ENCODE measurements at regions not wholly inside any gene's neighbourhood (a gene's known extent, or its start where the extent isn't known, plus 50 kb on each side); places are given as distances from the start of the nearest gene placed in this dataset.
"Not testable (repeated sequence)": the region's sequence is repeated elsewhere in the genome, so short reads cannot be mapped to it uniquely, and the experiment has no call there.

GRCh38 chr2:8312861-8313830 is 368.7 kb upstream of the ID2 start:
- no peak for DNase-seq (ENCODE audit: low read depth)

- no peak for DNase-seq (ENCODE audit: low read depth)
These were observed 367.8 kb upstream of the ID2 start for GRCh38 chr2:8314063-8314462.

DNA sequence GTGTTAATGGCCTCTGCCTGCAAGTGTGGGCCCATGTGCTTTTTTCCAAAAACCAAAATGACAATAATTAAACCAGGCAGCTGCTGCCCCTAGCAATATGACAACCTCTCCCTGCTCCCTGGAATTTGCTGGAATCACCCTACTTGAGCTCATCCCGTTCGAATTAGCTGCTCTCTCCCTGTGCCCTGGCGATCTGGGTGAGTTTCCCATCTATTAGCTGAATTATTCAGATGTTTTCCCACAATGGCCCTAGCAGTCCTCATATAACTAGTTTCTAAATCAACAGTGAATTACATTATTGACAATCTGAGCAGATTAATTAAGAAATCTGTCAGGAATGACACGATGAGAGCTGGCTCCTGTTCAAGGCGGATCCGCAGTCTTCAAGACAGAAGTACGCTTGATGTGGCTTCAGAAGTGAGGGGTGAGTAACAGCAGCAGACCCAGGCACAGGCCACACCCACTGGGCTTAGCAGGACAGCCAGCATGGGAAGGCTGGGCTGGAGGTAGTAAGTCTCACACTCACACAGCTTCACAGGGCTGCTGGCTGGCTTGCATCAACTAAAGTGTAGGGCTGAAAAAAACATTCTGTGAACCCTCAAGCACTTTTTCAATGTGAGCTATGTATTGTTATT is 366.2 kb upstream of the ID2 start:
- no peak for DNase-seq (ENCODE audit: low read depth)

DNA sequence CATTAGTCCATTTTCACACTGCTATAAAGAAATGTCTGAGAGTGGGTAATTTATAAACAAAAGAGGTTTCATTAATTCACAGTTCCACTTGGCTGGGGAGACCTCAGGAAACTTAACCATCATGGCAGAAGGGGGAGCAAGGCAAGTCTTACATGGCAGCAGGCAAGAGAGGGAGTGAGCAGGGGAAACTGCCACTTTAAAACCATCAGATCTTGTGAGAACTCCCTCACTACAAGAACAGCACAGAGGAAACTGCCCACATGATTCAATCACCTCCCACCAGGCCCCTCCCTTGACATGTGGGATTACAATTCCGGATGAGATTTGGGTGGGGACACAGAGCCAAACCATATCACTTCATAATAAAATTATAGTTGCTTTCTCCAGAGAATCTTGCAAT is 365.5 kb upstream of the ID2 start:
- no peak for DNase-seq (ENCODE audit: low read depth)

DNA sequence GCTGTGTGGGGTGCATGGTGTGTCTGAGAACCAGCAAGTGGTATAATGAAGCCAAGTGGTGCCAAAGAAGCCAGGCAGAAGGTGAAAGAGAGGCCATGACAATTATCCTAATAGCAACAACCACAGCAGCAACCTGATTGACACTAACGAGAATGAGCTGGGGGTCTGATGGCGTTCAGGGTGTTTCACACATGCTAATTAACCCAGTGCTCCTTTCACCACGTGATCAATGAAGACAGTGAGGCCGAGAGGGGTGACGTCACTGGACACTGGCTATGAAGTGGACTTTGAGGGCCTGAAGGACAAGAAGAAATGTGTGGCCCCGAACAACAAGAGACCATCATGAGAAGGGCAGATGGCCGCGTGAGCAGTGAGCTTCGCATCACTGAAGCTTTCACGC is 364.4 kb upstream of the ID2 start:
- no peak for DNase-seq (ENCODE audit: low read depth)

GRCh38 chr2:8319219-8319618 is 362.6 kb upstream of the ID2 start:
- no peak for DNase-seq (ENCODE audit: low read depth)

- no peak for DNase-seq (ENCODE audit: low read depth)
These were observed 361.4 kb upstream of the ID2 start for GRCh38 chr2:8320311-8321066.

DNA sequence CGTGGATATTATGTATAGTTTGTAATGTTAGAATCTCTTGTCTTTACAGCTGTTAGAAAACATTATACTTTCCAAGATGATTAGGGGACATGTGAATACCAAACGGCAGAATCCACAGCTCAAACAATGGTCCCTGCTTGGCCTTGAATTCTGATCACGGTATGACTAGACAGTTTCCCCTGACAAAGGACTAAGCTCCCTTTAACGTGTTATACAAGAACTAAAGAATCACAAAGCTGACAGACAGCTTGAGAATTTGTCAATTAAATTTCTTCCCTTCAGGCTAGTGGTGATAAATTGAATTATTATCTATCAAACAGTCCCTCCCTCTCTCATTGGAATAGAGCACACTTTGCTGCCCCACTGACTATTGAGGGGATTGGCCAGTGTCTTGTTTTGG is 359.2 kb upstream of the ID2 start:
- no peak for DNase-seq (ENCODE audit: low read depth)

DNA sequence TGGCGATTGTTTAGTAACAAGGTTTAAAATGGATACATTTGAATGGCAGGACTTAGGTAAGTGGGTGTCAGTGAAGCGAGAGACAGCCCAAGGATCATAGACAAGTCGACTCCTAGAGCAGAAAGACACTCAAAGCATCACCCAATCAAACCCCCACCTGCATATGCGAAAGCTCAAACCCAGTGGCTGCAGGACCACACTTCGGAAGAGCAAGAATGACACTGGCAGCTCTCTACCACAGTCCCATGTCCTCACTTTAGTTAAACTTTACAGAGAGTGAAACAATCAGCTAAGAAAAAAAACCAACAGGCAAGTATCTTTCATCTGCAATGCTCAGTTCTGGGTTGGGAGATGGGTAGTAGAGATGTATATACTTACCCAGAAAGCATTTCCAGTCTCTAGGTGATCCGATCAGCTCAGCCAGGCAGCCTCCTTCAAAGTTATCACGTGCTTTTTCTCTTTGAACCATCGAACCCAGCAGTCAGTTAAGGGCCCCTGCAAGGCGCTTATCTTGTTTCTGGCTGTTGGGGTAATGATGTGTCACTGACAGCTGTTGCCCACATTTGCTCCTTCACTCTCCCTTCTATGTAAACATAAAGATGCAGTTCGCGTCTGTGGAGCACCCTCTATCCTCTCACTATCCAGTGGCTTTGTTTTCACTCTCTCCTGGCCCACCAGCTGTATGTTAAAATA is 357.5 kb upstream of the ID2 start:
- no peak for DNase-seq (ENCODE audit: low read depth)

- DNase-seq (ENCODE audit: low read depth): no peak
These were observed 357.0 kb upstream of the ID2 start for GRCh38 chr2:8324901-8325300.

DNA sequence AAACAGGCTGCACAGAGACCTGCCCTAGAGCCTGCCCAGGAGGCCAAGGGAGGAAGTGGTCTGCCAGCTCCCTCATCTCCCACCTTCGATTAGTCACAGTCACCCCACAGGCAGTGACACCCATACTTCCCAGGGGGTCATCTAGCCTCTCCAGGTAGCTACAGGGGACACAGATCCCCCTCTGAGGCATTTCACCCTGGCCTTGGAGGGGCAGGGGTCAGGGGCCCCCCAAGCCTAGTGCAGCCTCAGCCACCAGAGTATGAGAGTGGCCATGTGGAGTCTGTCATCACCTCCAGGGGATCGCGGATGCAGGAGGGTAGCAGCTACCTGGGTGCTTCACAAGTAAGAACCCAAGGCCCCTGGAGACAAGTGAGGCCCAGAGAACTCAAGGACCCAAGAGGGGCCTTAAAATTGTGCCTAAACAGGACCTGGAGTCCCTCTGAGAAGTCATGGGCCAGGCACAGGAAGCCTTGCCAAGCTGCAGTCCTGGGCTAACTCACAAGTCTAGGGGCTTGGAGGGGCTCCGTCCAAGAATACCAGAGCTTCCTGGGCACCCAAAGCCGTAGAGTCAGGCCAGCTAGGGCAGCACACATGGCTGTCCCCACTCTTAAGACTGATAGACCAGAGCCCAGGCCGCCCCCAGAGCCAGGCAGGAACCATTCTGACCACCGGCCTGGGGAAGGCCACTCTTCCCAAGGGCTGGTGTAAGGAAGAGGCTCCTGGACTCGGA is 354.3 kb upstream of the ID2 start:
- DNase-seq (ENCODE audit: low read depth): no peak

- DNase-seq (ENCODE audit: low read depth): no peak
These were observed 353.6 kb upstream of the ID2 start for GRCh38 chr2:8328217-8328616.

DNA sequence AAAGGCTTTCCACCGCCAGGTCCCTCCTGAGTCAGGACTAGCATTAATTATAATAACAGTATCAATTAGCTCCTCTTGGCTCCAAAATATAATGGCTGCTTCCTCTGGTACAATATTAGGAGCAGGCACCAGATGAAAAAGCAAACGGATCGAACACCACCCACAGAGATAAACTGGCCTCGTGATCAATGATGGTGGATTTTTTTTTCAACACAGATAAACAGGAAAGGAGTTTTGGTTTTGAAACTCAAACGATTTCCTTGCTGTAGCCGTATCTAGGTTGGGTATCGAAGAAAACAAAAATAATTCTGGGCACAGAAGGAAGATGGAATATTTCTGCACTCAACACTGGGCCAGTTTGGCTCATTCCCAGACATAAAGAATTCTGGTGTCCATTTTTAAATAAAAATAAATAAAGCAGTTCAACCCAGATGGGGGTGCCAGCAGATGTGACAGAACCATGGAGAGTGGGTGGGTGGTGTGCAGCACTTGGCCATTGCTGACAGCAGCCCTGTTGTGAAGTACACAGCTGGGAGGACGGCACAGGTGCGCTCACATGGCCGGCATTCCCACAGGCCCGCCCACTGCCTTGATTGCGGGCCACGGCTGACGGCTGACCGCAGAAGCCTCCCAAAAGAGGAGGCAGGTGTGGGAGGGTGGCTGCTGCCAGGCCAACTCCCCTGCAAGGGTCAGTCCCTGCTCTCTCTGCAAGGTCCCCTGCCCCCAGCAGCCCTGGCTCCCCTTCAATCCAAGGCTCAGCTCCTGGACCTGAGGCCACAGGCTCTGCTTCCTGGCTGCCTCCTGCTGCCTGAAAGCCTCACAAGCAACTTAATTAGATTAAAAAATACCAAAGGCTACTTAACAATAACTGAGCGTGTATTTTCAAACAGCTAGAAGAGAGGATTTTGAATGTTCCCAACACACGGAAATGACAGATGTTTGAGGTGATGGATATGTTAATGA is 351.9 kb upstream of the ID2 start:
- DNase-seq (ENCODE audit: low read depth): no peak

GRCh38 chr2:8331068-8331467 is 350.8 kb upstream of the ID2 start:
- no peak for DNase-seq (ENCODE audit: low read depth)

GRCh38 chr2:8332646-8333045 is 349.2 kb upstream of the ID2 start:
- DNase-seq (ENCODE audit: low read depth): no peak

DNA sequence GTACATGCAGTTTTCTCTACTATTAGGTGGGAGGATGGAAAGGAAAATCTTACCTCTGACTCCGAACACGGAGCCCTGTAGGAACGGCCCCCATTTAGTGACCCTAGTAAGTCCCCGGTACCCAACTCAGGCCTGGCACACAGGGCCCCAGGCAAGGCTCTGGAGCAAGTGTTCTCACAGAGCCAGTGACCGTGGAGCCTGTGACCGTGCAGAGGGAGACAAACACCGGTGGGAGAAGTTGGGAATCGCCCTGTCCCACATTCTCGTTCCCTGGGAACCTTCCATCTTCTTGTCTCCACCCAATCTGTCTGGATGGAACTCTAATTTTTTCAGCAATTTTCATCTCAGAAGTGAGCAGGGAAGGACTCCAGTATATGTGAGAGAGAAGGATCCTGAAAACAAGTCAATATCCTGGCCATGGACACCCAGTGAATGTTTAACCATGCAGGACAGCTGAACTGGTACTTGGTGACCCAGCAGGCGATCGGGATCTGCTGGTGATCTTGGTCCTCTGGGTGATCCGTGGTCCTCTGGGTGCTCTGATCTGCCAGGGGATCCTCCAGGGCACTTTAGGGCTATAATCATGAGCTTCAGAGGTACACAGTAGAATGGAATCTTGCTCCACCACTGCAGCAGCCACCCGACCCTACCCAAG is 348.6 kb upstream of the ID2 start:
- DNase-seq (ENCODE audit: low read depth): no peak

GRCh38 chr2:8333832-8334187 is 348.0 kb upstream of the ID2 start:
- DNase-seq (ENCODE audit: low read depth): not testable (repeated sequence)

DNA sequence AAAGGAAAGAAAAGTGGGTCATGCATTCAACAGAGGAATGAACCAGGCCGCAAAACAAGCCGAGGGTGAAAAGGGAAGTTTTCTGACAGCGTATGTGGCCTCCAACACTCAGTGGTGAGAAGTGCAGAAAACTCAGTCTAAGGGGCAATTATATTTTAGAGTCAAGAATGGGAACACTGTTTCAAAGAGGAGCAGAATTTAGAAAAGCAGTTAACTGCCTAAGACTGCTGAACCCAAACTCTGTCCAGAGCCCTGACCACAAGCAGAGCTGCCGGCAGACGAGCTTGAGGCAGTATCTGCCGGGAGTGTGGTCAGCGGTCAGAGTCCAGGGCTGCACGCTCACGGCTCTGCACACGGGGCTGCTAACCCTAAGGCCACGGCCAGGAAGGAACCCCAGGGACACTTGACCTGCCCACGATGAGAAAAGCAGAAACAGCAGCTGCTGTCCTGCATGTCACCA is 347.0 kb upstream of the ID2 start:
- DNase-seq (ENCODE audit: low read depth): no peak

GRCh38 chr2:8335801-8336200 is 346.1 kb upstream of the ID2 start:
- DNase-seq (ENCODE audit: low read depth): no peak

- no peak for DNase-seq (ENCODE audit: low read depth)
These were observed 344.5 kb upstream of the ID2 start for GRCh38 chr2:8337321-8337720.
